GM12878 (cell line): ENCODE measurements at regions not wholly inside any gene's neighbourhood (a gene's known extent, or its start where the extent isn't known, plus 50 kb on each side); places are given as distances from the start of the nearest gene placed in this dataset.

Source experiments
- ATAC-seq: fragments of 200-7000 bp; cut with Tn5 transposase; 3 replicates; pipeline ENCODE4 v1.9.1; 2020; ENCODE audit warnings: mild to moderate bottlenecking, moderate library complexity
- BruUV-seq: library from RNA; stranded (reverse); fragments of 400-500 nt; replicated peaks from 2 replicates; lab custom pipeline; 2021; lab: Mats Ljungman, UMichigan
- CTCF ChIA-PET: fragments of 300-600 bp; sonication (Branson Sonifier 250); formaldehyde crosslinking; extraction: SDS; loops from one replicate; lab custom pipeline; 2021; ENCODE audit warnings: inconsistent platforms; lab: Yijun Ruan, JAX
- POLR2A ChIA-PET: fragments of 350-600 bp; formaldehyde crosslinking; extraction: SDS; loops from one replicate; lab custom pipeline; 2021; ENCODE audit warnings: inconsistent platforms; lab: Charles Lee
- RAD21 ChIA-PET: fragments of 300-600 bp; sonication (Branson Sonifier 250); formaldehyde crosslinking; loops from one replicate; lab custom pipeline; 2023; ENCODE audit warnings: antibody characterized with exemption; ENCODE audit not compliant: unreplicated experiment; lab: Charles Lee
- SMC1A ChIA-PET: fragments of 300-600 bp; sonication (Branson Sonifier 250); formaldehyde crosslinking; loops from one replicate; lab custom pipeline; 2023; ENCODE audit not compliant: unreplicated experiment, uncharacterized antibody; lab: Charles Lee
- DNase-seq: peaks from one replicate; pipeline ENCODE4 v3.0.0-alpha.2; 2011; ENCODE audit warnings: low read depth, low spot score
- FAIRE-seq: peaks from 3 replicates; lab custom pipeline; 2011; peaks lifted over from hg19 to GRCh38; lab: Jason Lieb, UNC
- H2AFZ ChIP-seq: 2 replicates; pipeline ENCODE4 v1.6.0; 2011; ENCODE audit warnings: low read depth, low read length, control low read depth; ENCODE audit not compliant: control insufficient read depth
- H3K27ac ChIP-seq: 2 replicates; pipeline ENCODE4 v1.5.1; 2011; ENCODE audit warnings: control low read depth; ENCODE audit not compliant: control insufficient read depth, insufficient read depth
- H3K27me3 ChIP-seq, 2 experiments: replicated peaks in 1 of 2; 2 replicates each; pipeline versions ENCODE4 v1.6.0 to v1.6.1; 2011; ENCODE audit warnings: low read length in 1 of 2; ENCODE audit not compliant: control insufficient read depth in 2 of 2, insufficient read depth in 2 of 2
- H3K36me3 ChIP-seq, 2 experiments: 2 replicates each; pipeline ENCODE4 v1.5.1; 2011; ENCODE audit warnings: low read length in 1 of 2; ENCODE audit not compliant: control insufficient read depth in 2 of 2, insufficient read depth in 2 of 2
- H3K4me1 ChIP-seq: 2 replicates; pipeline ENCODE4 v1.6.1; 2011; ENCODE audit warnings: mild to moderate bottlenecking, low read length, moderate library complexity, mixed read lengths; ENCODE audit not compliant: control insufficient read depth, insufficient read depth
- H3K4me2 ChIP-seq: 2 replicates; pipeline ENCODE4 v1.6.0; 2011; ENCODE audit warnings: control low read depth; ENCODE audit not compliant: control insufficient read depth, insufficient read depth
- H3K4me3 ChIP-seq: fragments of 200-600 bp; sonication (generic); 2 replicates; pipeline ENCODE4 v1.5.1; 2016
- H3K79me2 ChIP-seq: 2 replicates; pipeline ENCODE4 v1.6.0; 2011; ENCODE audit warnings: low read length; ENCODE audit not compliant: control insufficient read depth, insufficient read depth
- H3K9ac ChIP-seq: 2 replicates; pipeline ENCODE4 v1.8.0; 2011; ENCODE audit warnings: low read length, control low read depth, mixed read lengths; ENCODE audit not compliant: control insufficient read depth, insufficient read depth
- H3K9me3 ChIP-seq: replicated peaks from 3 replicates; pipeline ENCODE4 v1.5.1; 2011; ENCODE audit warnings: mild to moderate bottlenecking, low read length; ENCODE audit not compliant: control insufficient read depth, insufficient read depth
- H4K20me1 ChIP-seq: 2 replicates; pipeline ENCODE4 v1.6.0; 2011; ENCODE audit not compliant: control insufficient read depth, insufficient read depth
- CBX5 ChIP-seq: sonication (generic); IDR thresholded peaks from 2 replicates; pipeline ENCODE4 v1.6.1; 2016; ENCODE audit warnings: low read depth, moderate library complexity, mild to moderate bottlenecking, inconsistent platforms
- EGR1 ChIP-seq, 2 experiments: IDR thresholded peaks; 1 replicate in 1 of 2; 2 replicates in 1 of 2; pipeline ENCODE4 v1.6.1; 2011 to 2012; ENCODE audit warnings: low read depth in 2 of 2, low read length in 2 of 2, borderline replicate concordance in 1 of 2, mild to moderate bottlenecking in 1 of 2, moderate library complexity in 1 of 2
- ETV6 ChIP-seq, 2 experiments: fragments of 450-650 bp in 1 of 2; IDR thresholded peaks in 1 of 2; conservative IDR thresholded peaks in 1 of 2; 2 replicates each; pipeline ENCODE4 v1.6.1; 2014; ENCODE audit warnings: antibody characterized with exemption in 1 of 2, borderline replicate concordance in 1 of 2, low read depth in 1 of 2, mild to moderate bottlenecking in 1 of 2, moderate library complexity in 1 of 2
- KLF5 ChIP-seq: fragments of 450-650 bp; IDR thresholded peaks from 2 replicates; pipeline ENCODE4 v1.6.1; 2014; ENCODE audit warnings: mild to moderate bottlenecking; ENCODE audit not compliant: partially characterized antibody
- MEF2B ChIP-seq: fragments of 450-650 bp; IDR thresholded peaks from 2 replicates; pipeline ENCODE4 v1.6.1; 2018; ENCODE audit warnings: mild to moderate bottlenecking, moderate library complexity; ENCODE audit not compliant: partially characterized antibody, poor library complexity, severe bottlenecking
- ZZZ3 ChIP-seq: IDR thresholded peaks from 2 replicates; pipeline ENCODE4 v1.6.1; 2011; ENCODE audit warnings: low read depth; ENCODE audit not compliant: control insufficient read depth, insufficient read length
- WGBS: methylation state at CpG from one replicate; pipeline ENCODE4 v1.1.6; 2016; ENCODE audit warnings: low lambda C conversion rate; ENCODE audit not compliant: insufficient replicate concordance, insufficient coverage; ENCODE audit errors: missing lambda C conversion rate; 5-methylcytosine and 5-hydroxymethylcytosine counted together
- in situ Hi-C: fragments of 300-500 bp; cut with MboI; formaldehyde crosslinking; loops from 9 replicates; pipeline ENCODE4 v1.14.3; 2018; ENCODE audit warnings: mixed read lengths
- intact Hi-C: fragments of 100-400 bp; cut with micrococcal nuclease; formaldehyde crosslinking; loops from one replicate; pipeline ENCODE4 v1.14.2; 2022; ENCODE audit not compliant: unreplicated experiment

- ChIA-PET CTCF (no interaction called here), POLR2A (no interaction called here), RAD21 (no interaction called here), SMC1A (no interaction called here)
- Histone ChIP-seq H3K36me3 (no peaks in the 10 kb centered on the region), H3K27ac (no peak overlapping the region), H2AFZ (no peak overlapping the region), H3K4me2 (no peak overlapping the region), H3K4me1 (peaks cover 4% of the 10 kb centered on the region), H3K4me3 (no peak overlapping the region), H3K79me2 (no peaks in the 10 kb centered on the region), H3K27me3 (0 out of 4 replicates have a peak, but pooled peaks cover 1 to 3% of the 10 kb centered on the region in 2 experiments), H3K9ac (no peak overlapping the region), H3K9me3 (peaks cover 4% of the 10 kb centered on the region), H4K20me1 (no peaks in the 10 kb centered on the region)
- FAIRE-seq (no peak), DNase-seq (no peak), ATAC-seq (no peak)
- BruUV-seq = no TSS peak
- WGBS = 45% methylated on average over 4 of the region's 4 CpGs
- no peak for TF ChIP-seq EGR1 (IDR thresholded peaks at IDR 0.05; ENCODE audit: borderline replicate concordance in 1 of 2, low read depth in 2 of 2, low read length in 2 of 2)
- TF ChIP-seq KLF5 = no peak
- TF ChIP-seq MEF2B = no peak
- no peak for TF ChIP-seq ETV6 (conservative IDR thresholded peaks at IDR 0.05 in 1 of 2, IDR thresholded peaks at IDR 0.05 in 1 of 2; ENCODE audit: borderline replicate concordance in 1 of 2, low read depth in 1 of 2)
- no peak for TF ChIP-seq CBX5
- TF ChIP-seq ZZZ3 = no peak
- in situ Hi-C loops (no loop called here), intact Hi-C loops (loop anchor here (10.0 kb wide), 1 partner anchor 1986 kb away; the partner anchor contains the start of gene ITM2B)
These were observed 205.7 kb downstream of the KCNRG start for GRCh38 chr13:50220938-50221337.
